ENCODE measurements at regions not wholly inside any gene's neighbourhood (a gene's known extent, or its start where the extent isn't known, plus 50 kb on each side); places are given as distances from the start of the nearest gene placed in this dataset.
"Not testable (repeated sequence)": the region's sequence is repeated elsewhere in the genome, so short reads cannot be mapped to it uniquely, and the experiment has no call there.

DNA sequence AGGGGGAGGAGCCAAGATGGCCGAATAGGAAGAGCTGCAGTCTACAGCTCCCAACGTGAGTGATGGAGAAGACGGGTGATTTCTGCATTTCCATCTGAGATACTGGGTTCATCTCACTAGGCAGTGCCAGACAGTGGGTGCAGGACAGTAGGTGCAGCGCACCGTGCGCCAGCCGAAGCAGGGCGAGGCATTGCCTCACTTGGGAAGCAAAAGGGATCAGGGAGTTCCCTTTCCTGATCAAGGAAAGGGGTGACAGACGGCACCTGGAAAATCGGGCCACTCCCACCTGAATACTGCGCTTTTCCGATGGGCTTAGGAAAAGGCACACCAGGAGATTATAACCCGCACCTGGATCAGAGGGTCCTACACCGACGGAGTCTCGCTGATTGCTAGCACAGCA is 121.1 kb upstream of the SESTD1 start:
- TF ChIP-seq EZH2 (IDR thresholded peaks at IDR 0.05); POLR2AphosphoS5 (IDR thresholded peaks at IDR 0.05; ENCODE audit: borderline replicate concordance, low read depth, low read length): not testable (repeated sequence)

Data from SK-N-MC (cell line).